A549 (cell line): ENCODE measurements at regions not wholly inside any gene's neighbourhood (a gene's known extent, or its start where the extent isn't known, plus 50 kb on each side); places are given as distances from the start of the nearest gene placed in this dataset.

Experiments used
- BCL3 ChIP-seq: fragments of >200 bp; sonication (Bioruptor Twin); formaldehyde crosslinking; IDR thresholded peaks from 3 replicates; pipeline ENCODE4 v1.6.1; 2016
- CHD2 ChIP-seq: fragments of 150-350 bp; IDR thresholded peaks from 2 replicates; pipeline ENCODE4 v1.6.1; 2014; ENCODE audit warnings: low read length; ENCODE audit not compliant: partially characterized antibody
- CTCF ChIP-seq: fragments of >200 bp; sonication (Bioruptor Twin); formaldehyde crosslinking; IDR thresholded peaks from 3 replicates; pipeline ENCODE4 v1.5.1; 2016
- ELK1 ChIP-seq: fragments of 150-350 bp; IDR thresholded peaks from 2 replicates; pipeline ENCODE4 v1.6.1; 2014; ENCODE audit warnings: low read depth, mild to moderate bottlenecking, low read length
- EP300 ChIP-seq, 2 experiments: fragments of >200 bp; sonication (Bioruptor Twin); formaldehyde crosslinking; IDR thresholded peaks; 2 replicates in 1 of 2; 3 replicates in 1 of 2; pipeline ENCODE4 v1.6.1; 2016 to 2017
- MYC ChIP-seq: IDR thresholded peaks from 2 replicates; pipeline ENCODE4 v1.6.1; 2012; ENCODE audit warnings: mild to moderate bottlenecking, inconsistent platforms, low read length, improper control_type of control experiment, borderline replicate concordance
- REST ChIP-seq: fragments of 200-600 bp; sonication (generic); IDR thresholded peaks from 2 replicates; pipeline ENCODE4 v1.6.1; 2016; ENCODE audit warnings: antibody characterized with exemption, mild to moderate bottlenecking, moderate library complexity
- ZSCAN20 ChIP-seq: fragments of 250-450 bp; sonication (Bioruptor Pico); IDR thresholded peaks from 2 replicates; pipeline ENCODE4 v1.8.0; 2022; ENCODE audit warnings: mild to moderate bottlenecking, moderate library complexity

GRCh38 chr6:132028029-132028428 lies 76.9 kb upstream of the CCN2 start:
- TF ChIP-seq CHD2 (no peak), CTCF (no peak), ELK1 (no peak), EP300 (IDR thresholded peaks at IDR 0.05) (no peak), REST (no peak), BCL3 (no peak), ZSCAN20 (no peak), MYC (no peak)
